H1 (cell line): ENCODE measurements at regions not wholly inside any gene's neighbourhood (a gene's known extent, or its start where the extent isn't known, plus 50 kb on each side); places are given as distances from the start of the nearest gene placed in this dataset.

Source experiments
- CTCF ChIA-PET: fragments of 300-600 bp; sonication (Branson Sonifier 250); formaldehyde crosslinking; loops from one replicate; lab custom pipeline; 2021; ENCODE audit not compliant: partially characterized antibody; lab: Charles Lee
- POLR2A ChIA-PET: fragments of 300-600 bp; sonication (Branson Sonifier 250); formaldehyde crosslinking; loops from one replicate; lab custom pipeline; 2021; ENCODE audit warnings: inconsistent platforms; ENCODE audit not compliant: partially characterized antibody; lab: Charles Lee
- DNase-seq, 2 experiments: peaks; one replicate each; pipeline versions ENCODE4 v3.0.0 to v3.0.0-alpha.2; 2010 to 2022; ENCODE audit warnings: low spot score in 2 of 2, low read depth in 1 of 2, mixed read lengths in 1 of 2
- FAIRE-seq: peaks from 2 replicates; lab custom pipeline; 2011; peaks lifted over from hg19 to GRCh38; lab: Jason Lieb, UNC
- H2AFZ ChIP-seq: 2 replicates; pipeline ENCODE4 v1.8.1; 2012; ENCODE audit warnings: low read length, inconsistent platforms
- H2AK5ac ChIP-seq: 2 replicates; pipeline ENCODE4 v1.6.1; 2013; ENCODE audit warnings: low read depth, low read length
- H2BK120ac ChIP-seq: replicated peaks from 2 replicates; pipeline ENCODE3; 2013; ENCODE audit warnings: low read depth, low read length, inconsistent platforms
- H2BK12ac ChIP-seq: 2 replicates; pipeline ENCODE4 v1.6.1; 2013; ENCODE audit warnings: low read depth, low read length
- H2BK15ac ChIP-seq: 2 replicates; pipeline ENCODE4 v1.6.1; 2013; ENCODE audit warnings: low read length
- H2BK20ac ChIP-seq: 2 replicates; pipeline ENCODE4 v1.6.1; 2013; ENCODE audit warnings: low read length
- H2BK5ac ChIP-seq: 2 replicates; pipeline ENCODE4 v1.6.1; 2013; ENCODE audit warnings: low read depth, low read length
- H3K14ac ChIP-seq: 2 replicates; pipeline ENCODE4 v1.6.1; 2013; ENCODE audit warnings: inconsistent platforms; ENCODE audit not compliant: insufficient read length
- H3K18ac ChIP-seq: 2 replicates; pipeline ENCODE4 v1.6.1; 2013; ENCODE audit warnings: low read length; ENCODE audit errors: extremely low read depth
- H3K23ac ChIP-seq: 2 replicates; pipeline ENCODE4 v1.6.1; 2013; ENCODE audit warnings: inconsistent platforms; ENCODE audit not compliant: insufficient read length
- H3K23me2 ChIP-seq: 2 replicates; pipeline ENCODE4 v1.6.1; 2013; ENCODE audit warnings: low read depth, low read length
- H3K27ac ChIP-seq: 2 replicates; pipeline ENCODE4 v1.6.1; 2011; ENCODE audit warnings: low read depth, low read length, inconsistent platforms
- H3K27me3 ChIP-seq, 4 experiments: replicated peaks in 1 of 4; 1 replicate in 1 of 4; 2 replicates in 3 of 4; pipeline versions ENCODE4 v1.6.1 to v1.8.1; 2011 to 2013; ENCODE audit warnings: low read length in 3 of 4, mild to moderate bottlenecking in 3 of 4, inconsistent platforms in 2 of 4, mixed read lengths in 2 of 4, moderate library complexity in 1 of 4; ENCODE audit not compliant: control insufficient read depth in 3 of 4, insufficient read depth in 3 of 4; ENCODE audit errors: extremely low read depth in 1 of 4
- H3K36me3 ChIP-seq, 4 experiments: 2 replicates each; pipeline versions ENCODE4 v1.6.1 to v1.8.1; 2011 to 2013; ENCODE audit warnings: mild to moderate bottlenecking in 4 of 4, low read length in 3 of 4, moderate library complexity in 2 of 4, control low read depth in 1 of 4, inconsistent platforms in 1 of 4; ENCODE audit not compliant: insufficient read depth in 4 of 4, control insufficient read depth in 2 of 4
- H3K4ac ChIP-seq: replicated peaks from 2 replicates; pipeline ENCODE3; 2013; ENCODE audit warnings: low read length, low read depth, mixed read lengths, inconsistent platforms; ENCODE audit not compliant: insufficient read length
- H3K4me1 ChIP-seq, 4 experiments: replicated peaks in 1 of 4; 1 replicate in 1 of 4; 2 replicates in 3 of 4; pipeline versions ENCODE4 v1.6.1 to v1.8.1; 2011 to 2013; ENCODE audit warnings: low read length in 3 of 4, inconsistent platforms in 2 of 4, mixed read lengths in 1 of 4; ENCODE audit not compliant: insufficient read depth in 4 of 4, control insufficient read depth in 3 of 4
- H3K4me2 ChIP-seq, 2 experiments: 2 replicates each; pipeline versions ENCODE4 v1.6.1 to v1.8.1; 2011 to 2013; ENCODE audit warnings: low read depth in 2 of 2, low read length in 2 of 2, control low read depth in 1 of 2, inconsistent platforms in 1 of 2, mild to moderate bottlenecking in 1 of 2; ENCODE audit not compliant: insufficient read depth in 1 of 2
- H3K4me3 ChIP-seq, 4 experiments: fragments of 200-600, 300-600 bp in 1 of 4; sonication (generic), shearing (Covaris generic), sonication (Bioruptor Twin) in 1 of 4; 2 replicates each; pipeline versions ENCODE4 v1.5.1 to v1.8.1; 2011 to 2016; ENCODE audit warnings: low read length in 4 of 4, low read depth in 3 of 4, control low read depth in 2 of 4, inconsistent platforms in 2 of 4, mild to moderate bottlenecking in 2 of 4, mixed read lengths in 1 of 4, moderate library complexity in 1 of 4; ENCODE audit not compliant: insufficient read depth in 2 of 4; ENCODE audit errors: extremely low read depth in 1 of 4
- H3K56ac ChIP-seq: replicated peaks from 2 replicates; pipeline ENCODE3; 2013; ENCODE audit warnings: low read depth, mild to moderate bottlenecking, mixed read lengths, low read length, inconsistent platforms; ENCODE audit not compliant: insufficient read length
- H3K79me1 ChIP-seq: 2 replicates; pipeline ENCODE4 v1.6.1; 2013; ENCODE audit warnings: low read depth, low read length, control low read depth
- H3K79me2 ChIP-seq, 2 experiments: 2 replicates each; pipeline versions ENCODE4 v1.6.1 to v1.8.1; 2012 to 2013; ENCODE audit warnings: low read length in 2 of 2, mild to moderate bottlenecking in 2 of 2, inconsistent platforms in 1 of 2; ENCODE audit not compliant: insufficient read depth in 2 of 2, control insufficient read depth in 1 of 2
- H3K9ac ChIP-seq, 4 experiments: replicated peaks in 1 of 4; 1 replicate in 1 of 4; 2 replicates in 3 of 4; pipeline versions ENCODE4 v1.6.1 to v1.8.1; 2011 to 2013; ENCODE audit warnings: low read depth in 3 of 4, low read length in 3 of 4, control low read depth in 2 of 4, mild to moderate bottlenecking in 2 of 4, moderate library complexity in 2 of 4, inconsistent platforms in 1 of 4; ENCODE audit errors: extremely low read depth in 1 of 4
- H3K9me3 ChIP-seq, 2 experiments: 2 replicates each; pipeline versions ENCODE4 v1.6.1 to v1.8.1; 2012 to 2013; ENCODE audit warnings: mild to moderate bottlenecking in 2 of 2, moderate library complexity in 2 of 2, control low read depth in 1 of 2, inconsistent platforms in 1 of 2, low read depth in 1 of 2, low read length in 1 of 2, mixed read lengths in 1 of 2; ENCODE audit not compliant: insufficient read depth in 2 of 2
- H4K20me1 ChIP-seq, 2 experiments: replicated peaks in 1 of 2; 2 replicates each; pipeline versions ENCODE3 to v1.8.1; 2011 to 2013; ENCODE audit warnings: inconsistent platforms in 2 of 2, low read length in 2 of 2, mild to moderate bottlenecking in 1 of 2; ENCODE audit not compliant: insufficient read depth in 2 of 2, control insufficient read depth in 1 of 2
- H4K5ac ChIP-seq: 2 replicates; pipeline ENCODE4 v1.6.1; 2013; ENCODE audit warnings: low read length, low read depth, mixed read lengths, inconsistent platforms; ENCODE audit not compliant: insufficient read length
- H4K8ac ChIP-seq: 2 replicates; pipeline ENCODE4 v1.8.0; 2013; ENCODE audit warnings: mild to moderate bottlenecking, moderate library complexity, low read length, inconsistent platforms; ENCODE audit not compliant: insufficient read depth; ENCODE audit errors: extremely low read depth
- H4K91ac ChIP-seq: replicated peaks from 2 replicates; pipeline ENCODE3; 2013; ENCODE audit warnings: low read length, mixed read lengths, inconsistent platforms; ENCODE audit not compliant: insufficient read length
- RXRA ChIP-seq: IDR thresholded peaks from 2 replicates; pipeline ENCODE4 v1.6.1; 2011; ENCODE audit warnings: low read depth, mild to moderate bottlenecking, low read length, moderate library complexity; ENCODE audit not compliant: insufficient read depth
- TCF12 ChIP-seq: IDR thresholded peaks from 2 replicates; pipeline ENCODE4 v1.6.1; 2011; ENCODE audit warnings: low read depth, mild to moderate bottlenecking, low read length
- WGBS, 2 experiments: shearing (Covaris generic) in 1 of 2; methylation state at CpG; one replicate each; pipeline versions ENCODE4 v1.1.6 to v1.1.7; 2013 to 2015; ENCODE audit warnings: low lambda C conversion rate in 2 of 2, mixed read lengths in 2 of 2, inconsistent platforms in 1 of 2, low coverage in 1 of 2, missing lambda C conversion rate in 1 of 2; ENCODE audit not compliant: insufficient replicate concordance in 2 of 2, insufficient coverage in 1 of 2, insufficient read length in 1 of 2; ENCODE audit errors: extremely low coverage in 1 of 2, missing lambda C conversion rate in 1 of 2; 5-methylcytosine and 5-hydroxymethylcytosine counted together

DNA sequence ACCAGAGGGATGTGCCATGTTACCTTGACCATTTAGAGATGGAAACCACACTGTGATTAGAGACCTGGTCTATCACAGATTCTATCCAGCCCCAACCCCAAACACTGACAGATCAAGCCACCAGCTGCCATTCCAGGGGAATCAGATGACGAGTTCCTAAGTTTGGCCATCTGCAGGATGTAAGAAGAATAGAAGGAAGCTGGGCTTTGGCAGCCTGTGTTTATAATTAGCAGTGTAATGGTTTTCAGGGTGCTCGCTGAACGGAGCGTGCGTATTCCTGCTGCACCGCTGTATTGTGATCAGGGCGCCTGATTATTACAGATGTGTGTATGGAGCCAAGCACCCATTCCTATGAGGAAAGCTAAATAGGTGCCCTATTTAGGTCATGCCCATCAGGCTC is 138.1 kb downstream of the LRRC30 start:
- H3K9ac ChIP-seq: no peak overlapping the region
- no peak overlapping the region for H3K23ac ChIP-seq
- no peaks in the 10 kb centered on the region; a peak in 2 of 7 replicates for H3K4me1 ChIP-seq
- no peak overlapping the region for H3K14ac ChIP-seq
- no peak overlapping the region for H2BK20ac ChIP-seq
- no peak for DNase-seq
- no peak overlapping the region for H4K8ac ChIP-seq
- H3K4ac ChIP-seq: no peak overlapping the region
- no peak overlapping the region for H2BK15ac ChIP-seq
- H3K4me2 ChIP-seq: no peak overlapping the region
- no peaks in the 10 kb centered on the region for H4K20me1 ChIP-seq
- no peaks in the 10 kb centered on the region for H3K79me1 ChIP-seq
- no peak overlapping the region for H3K27ac ChIP-seq
- H2AK5ac ChIP-seq: no peak overlapping the region
- WGBS, 2 experiments: 93% methylated on average over 7 of the region's 7 CpGs; no CpG with 5 or more reads in 1 of the 2 experiments
- H3K36me3 ChIP-seq: no peaks in the 10 kb centered on the region
- no peak overlapping the region for H4K91ac ChIP-seq
- no peaks in the 10 kb centered on the region for H3K79me2 ChIP-seq
- H2BK5ac ChIP-seq: no peak overlapping the region
- H3K18ac ChIP-seq: no peak overlapping the region
- H2BK12ac ChIP-seq: no peak overlapping the region
- no peaks in the 10 kb centered on the region; the same call in 1 of the 2 replicates for H3K23me2 ChIP-seq
- FAIRE-seq: no peak
- H4K5ac ChIP-seq: no peak overlapping the region
- H2BK120ac ChIP-seq: no peak overlapping the region
- H3K56ac ChIP-seq: no peak overlapping the region
- no peaks in the 10 kb centered on the region for H3K9me3 ChIP-seq
- ChIA-PET POLR2A (no interaction called here), CTCF (interaction anchor here (0.8 to 5.3 kb wide), 3 partner anchors 25 to 96 kb away, joined by 3 to 21 read pairs (median 4); no protein-coding TSS in a partner anchor)
- no peak overlapping the region for H2AFZ ChIP-seq
- H3K27me3 ChIP-seq: no peaks in the 10 kb centered on the region
- no peak overlapping the region for H3K4me3 ChIP-seq
- TF ChIP-seq RXRA (no peak), TCF12 (peak; percentile 76; the same call in 1 of the 2 replicates)
